GM18498 (cell line): ENCODE measurements at regions not wholly inside any gene's neighbourhood (a gene's known extent, or its start where the extent isn't known, plus 50 kb on each side); places are given as distances from the start of the nearest gene placed in this dataset.

Source experiments
- ATAC-seq: cut with Tn5 transposase; IDR thresholded peaks from one replicate; pipeline ENCODE4 v1.9.1; 2021; ENCODE audit warnings: mild to moderate bottlenecking, moderate library complexity; ENCODE audit not compliant: unreplicated experiment

DNA sequence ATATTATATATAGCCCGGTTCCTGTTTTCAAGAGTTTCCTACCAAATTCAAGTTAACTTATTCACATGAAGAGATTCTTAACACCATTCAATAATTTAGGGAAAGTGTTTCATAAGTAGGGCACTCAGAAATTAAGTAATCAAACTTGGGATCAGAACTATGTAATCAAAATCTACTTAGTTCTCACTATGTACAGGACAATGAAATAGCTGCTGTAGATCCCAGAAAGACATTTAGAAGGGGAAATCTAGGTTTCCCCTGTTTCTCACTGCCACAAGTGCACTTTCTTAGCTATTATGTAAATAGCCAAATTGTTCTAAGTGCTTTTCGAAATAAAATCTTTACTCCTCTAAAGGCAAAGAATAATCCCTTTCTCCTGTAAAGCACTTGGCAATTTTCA, 493.6 kb upstream of the SETBP1 start:
- no peak for ATAC-seq

- no peak for ATAC-seq
Observed at GRCh38 chr18:44195394-44196140, 485.1 kb upstream of the SETBP1 start.

DNA sequence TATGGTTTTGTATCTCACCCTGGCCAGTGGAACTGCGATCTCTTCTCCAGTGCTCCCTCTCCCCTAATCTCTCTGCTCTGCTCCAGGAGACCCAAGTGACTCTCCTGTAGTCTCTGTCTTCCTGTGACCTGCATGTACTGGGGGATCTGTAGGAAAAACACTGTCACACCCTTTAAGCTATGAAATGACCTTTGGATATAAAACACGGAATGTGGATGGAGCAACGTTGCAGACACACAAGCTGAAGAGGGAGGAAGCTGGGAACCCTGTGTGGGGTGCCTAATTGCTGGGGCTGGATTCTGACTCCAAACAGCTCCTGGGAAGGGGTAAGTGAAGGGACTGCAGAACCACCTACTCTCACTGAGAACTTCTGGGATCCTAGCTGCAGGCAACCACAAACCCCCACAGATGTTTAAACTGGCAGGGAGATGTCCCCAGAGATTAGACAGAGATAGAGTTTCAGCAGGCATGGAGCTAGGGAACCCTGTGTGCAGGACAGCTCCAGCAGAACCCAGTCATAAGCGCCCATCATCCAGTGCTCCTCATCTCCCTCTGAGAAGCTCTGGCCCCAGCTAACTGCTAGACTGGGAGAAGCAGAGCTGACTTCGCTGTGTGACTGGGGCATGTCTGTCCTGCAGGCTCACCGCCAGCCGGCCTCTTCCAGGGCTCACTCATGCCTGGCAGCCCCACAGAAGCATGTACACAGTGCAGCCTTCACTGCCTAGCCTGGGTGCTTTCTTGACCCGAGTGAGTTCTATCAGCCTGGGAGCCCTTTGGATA, 482.7 kb upstream of the SETBP1 start:
- ATAC-seq = no peak

GRCh38 chr18:44198612-44199284, 481.9 kb upstream of the SETBP1 start:
- no peak for ATAC-seq

DNA sequence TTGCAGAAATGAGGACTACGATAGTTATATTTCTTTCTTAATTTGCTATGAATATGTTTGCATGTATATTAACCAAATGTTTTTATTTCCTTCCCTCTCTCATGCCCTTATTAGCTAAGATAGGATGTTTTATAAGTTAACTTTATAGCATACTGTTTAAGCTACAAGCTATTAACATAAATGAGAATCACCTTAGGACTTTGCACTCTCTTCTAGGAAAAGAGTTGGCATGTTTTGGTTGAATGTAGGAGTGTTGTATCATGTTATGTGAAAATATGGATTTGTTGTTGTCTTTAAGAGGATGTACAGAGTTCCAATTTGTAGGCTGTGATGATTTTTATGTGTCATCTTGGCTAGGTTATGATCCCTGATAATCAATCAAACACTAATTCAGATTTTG, 467.4 kb upstream of the SETBP1 start:
- no peak for ATAC-seq

GRCh38 chr18:44214396-44214795, 466.3 kb upstream of the SETBP1 start:
- ATAC-seq = no peak

DNA sequence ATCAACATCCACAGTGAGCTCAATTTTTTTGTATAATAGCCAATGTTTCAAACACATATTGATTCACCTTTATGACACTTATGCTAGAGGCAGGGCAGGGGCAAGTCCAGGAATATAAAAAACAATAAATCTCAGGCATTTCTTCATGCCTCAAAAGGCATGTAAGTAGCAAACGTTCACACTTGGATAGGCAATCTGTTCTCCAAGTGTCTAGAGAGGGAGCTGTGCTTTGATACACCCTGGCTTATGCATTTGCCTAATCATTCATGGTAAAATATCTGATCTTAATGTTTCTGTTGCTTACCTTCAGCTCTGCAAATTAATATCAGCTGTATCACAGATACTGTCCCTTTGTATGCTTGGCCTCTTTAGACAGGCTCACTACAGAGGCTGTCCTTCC, 464.5 kb upstream of the SETBP1 start:
- ATAC-seq = no peak

GRCh38 chr18:44227501-44227900, 453.2 kb upstream of the SETBP1 start:
- ATAC-seq = no peak

DNA sequence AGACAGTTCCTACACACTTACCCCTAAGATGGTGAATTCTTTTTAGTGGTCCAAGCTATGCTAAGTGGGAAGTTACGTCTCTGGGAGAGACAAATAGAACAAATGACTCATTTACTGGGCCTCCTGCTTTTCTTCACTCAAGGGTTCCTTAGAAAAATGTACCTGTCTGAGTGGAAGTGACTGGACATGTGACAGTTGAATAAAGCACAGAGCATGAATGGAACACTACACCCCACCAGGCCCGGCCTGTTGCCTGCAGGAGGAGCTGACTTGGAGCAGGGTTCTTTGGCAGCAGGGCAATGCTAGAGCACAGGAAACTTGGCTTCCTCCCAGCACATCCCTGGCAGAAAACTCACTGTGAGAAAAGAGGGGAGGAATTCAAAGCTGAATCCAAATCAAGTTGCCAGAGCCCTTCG, 451.0 kb upstream of the SETBP1 start:
- ATAC-seq = no peak

DNA sequence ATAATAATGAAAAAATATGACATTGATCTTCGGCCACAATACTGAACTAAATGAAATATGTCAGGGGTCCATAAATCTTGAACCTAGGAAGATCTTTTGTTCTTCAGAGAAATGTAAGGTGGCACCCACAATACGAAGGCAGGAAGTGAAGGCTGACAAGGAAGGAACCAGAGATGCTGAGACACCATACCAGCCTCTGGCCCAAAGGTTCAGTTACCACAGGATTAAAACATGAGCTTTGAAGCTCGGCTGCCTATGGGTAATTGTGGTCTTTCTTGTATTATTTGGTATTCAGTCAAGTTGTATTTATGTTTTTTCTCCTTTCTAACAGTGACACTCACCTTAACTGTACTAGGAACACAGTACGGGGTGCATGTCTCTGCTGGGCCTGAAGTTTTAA, 448.8 kb upstream of the SETBP1 start:
- ATAC-seq = no peak

DNA sequence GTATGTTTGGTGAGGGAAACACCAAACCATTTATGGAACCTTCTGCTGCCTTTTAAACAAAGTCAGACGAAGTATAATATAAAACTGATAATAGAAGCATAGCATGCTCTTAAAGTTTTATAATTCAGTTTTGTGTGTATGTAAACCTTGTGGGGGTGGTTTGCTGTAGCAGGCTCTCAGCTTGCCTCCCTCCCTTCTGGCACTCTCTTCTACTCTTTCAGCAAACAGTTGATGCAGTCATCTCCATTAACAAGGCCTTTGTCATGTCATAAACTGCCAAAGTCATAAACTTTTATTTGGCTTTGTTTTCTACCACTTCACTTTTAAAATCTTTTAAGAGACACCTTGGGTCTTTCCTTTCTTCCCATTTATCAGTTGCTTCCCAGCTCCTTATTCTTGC, 448.2 kb upstream of the SETBP1 start:
- no peak for ATAC-seq

DNA sequence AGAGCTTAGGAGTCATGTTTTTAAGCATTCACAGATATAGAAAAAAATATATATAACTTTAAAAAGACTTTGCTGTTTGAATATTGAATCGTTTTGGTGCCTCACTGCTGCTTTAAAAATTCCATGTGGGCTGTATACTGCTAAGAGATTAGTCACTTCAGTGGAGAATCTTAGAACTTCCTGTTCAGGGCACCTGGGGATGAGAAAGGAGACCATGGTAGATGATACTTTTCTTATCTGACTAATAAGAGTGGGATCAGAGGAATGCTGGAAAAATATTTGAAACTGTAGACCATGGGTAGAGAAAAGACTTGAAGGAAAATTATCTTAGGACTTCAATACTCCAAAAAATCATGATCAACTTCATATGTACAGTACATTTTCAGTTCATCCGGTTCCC, 442.2 kb upstream of the SETBP1 start:
- no peak for ATAC-seq

GRCh38 chr18:44238911-44239310, 441.8 kb upstream of the SETBP1 start:
- no peak for ATAC-seq

- ATAC-seq = no peak
Observed at GRCh38 chr18:44241020-44241419, 439.7 kb upstream of the SETBP1 start.

DNA sequence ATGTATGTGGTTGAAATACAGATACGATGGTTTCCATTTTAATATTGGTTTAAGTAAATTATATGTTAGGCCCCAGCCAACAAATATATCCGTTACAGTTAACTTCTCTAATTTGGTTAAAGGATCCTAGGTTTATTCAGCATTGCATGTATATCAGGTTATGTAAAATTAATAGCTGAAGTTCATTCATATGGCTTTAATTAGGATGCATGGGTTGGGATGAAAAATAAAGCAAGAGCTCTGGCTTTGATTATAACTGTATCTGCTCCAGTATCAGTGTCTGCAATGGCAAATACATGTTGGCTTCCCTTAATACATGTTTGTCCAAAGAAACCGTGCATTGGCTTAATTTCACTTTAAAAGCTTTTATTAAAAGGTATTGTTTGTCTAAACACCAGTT, 435.7 kb upstream of the SETBP1 start:
- ATAC-seq = no peak

GRCh38 chr18:44246001-44246400, 434.7 kb upstream of the SETBP1 start:
- ATAC-seq = no peak

GRCh38 chr18:44258086-44258485, 422.6 kb upstream of the SETBP1 start:
- no peak for ATAC-seq

DNA sequence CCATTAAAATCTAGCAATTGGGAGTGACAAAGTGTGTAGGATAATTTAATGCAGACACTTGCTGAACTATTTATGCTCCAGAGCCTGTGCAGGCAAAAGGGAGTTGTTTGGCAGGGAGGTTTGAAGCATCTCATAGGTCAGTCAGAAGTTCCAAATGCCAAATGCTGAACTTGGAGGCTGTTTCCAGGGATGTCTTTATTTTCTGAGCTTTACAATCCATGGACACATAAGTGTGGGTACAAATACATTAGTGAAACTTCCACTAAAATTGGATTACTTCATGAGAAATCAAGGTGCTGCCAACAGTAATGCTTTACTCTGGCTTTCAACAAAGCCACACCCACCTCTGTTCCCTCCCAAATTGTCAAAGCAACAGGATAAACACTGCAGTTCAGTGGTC, 422.1 kb upstream of the SETBP1 start:
- ATAC-seq = no peak

- no peak for ATAC-seq
Observed at GRCh38 chr18:44259610-44260009, 421.1 kb upstream of the SETBP1 start.

DNA sequence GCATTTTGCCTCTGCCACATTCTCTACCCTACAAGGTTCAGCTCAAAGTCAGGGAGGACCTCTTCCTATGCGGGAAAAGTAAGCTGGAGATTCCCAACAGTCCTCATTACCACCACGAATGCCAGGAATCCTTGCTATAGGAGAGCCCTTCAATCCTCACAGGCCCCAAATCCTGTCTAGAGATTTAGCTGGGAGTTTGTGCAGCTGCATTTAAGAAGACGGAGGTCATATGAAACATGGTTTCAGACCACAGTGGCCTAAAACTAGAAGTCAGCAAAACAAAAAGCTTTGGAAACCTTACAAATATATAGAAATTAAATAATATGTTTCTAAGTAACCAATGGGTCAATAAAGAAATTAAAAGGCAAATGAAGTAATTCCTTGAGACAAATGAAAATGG, 415.3 kb upstream of the SETBP1 start:
- no peak for ATAC-seq

DNA sequence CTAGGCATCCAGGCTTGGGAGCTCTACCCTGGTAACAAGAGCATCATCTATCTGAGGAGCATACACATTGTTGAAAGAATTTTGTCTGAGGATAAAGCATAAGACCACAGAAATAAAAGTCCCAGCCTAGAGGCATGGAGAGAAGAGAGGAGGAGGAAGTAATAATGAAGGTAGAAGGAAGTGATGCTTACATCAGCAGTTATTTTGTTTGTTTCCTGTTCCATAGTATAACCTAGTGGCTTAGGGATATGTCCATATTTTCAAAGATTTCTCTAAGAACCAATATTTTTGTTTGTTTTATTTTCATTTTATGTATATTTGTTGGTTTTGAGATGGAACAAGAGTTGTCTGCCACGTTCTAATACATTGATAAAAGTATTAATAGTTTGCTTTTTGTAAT, 407.4 kb upstream of the SETBP1 start:
- no peak for ATAC-seq

DNA sequence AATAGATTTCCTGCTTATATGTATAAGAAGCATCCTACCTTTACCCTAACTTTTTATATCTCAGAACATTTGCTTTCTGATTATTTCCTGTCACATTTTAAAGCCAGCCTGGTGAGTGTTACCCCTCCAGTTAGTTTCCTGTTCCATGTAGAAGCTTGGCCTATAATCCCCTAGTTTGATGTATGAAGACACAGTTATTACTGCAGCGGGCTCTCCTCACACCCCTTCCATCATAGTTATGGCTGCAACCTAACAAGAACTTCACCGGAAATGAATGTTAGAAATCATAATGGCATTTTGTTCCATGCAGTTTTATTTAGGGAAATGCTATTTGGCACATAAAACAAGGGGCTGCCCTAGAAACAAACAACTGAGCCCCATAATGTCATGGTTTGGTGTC, 400.2 kb upstream of the SETBP1 start:
- ATAC-seq = no peak
